Activated CD8-positive, alpha-beta memory T cell treated with anti-CD3 and anti-CD28 coated beads for 36 hours (primary cell): ENCODE measurements at regions not wholly inside any gene's neighbourhood (a gene's known extent, or its start where the extent isn't known, plus 50 kb on each side); places are given as distances from the start of the nearest gene placed in this dataset.
"Not testable (repeated sequence)": the region's sequence is repeated elsewhere in the genome, so short reads cannot be mapped to it uniquely, and the experiment has no call there.

ENCODE experiments used
- CTCF ChIA-PET: fragments of 350-600 bp; sonication (Branson Sonifier 250); formaldehyde crosslinking; loops from one replicate; lab custom pipeline; 2021; ENCODE audit warnings: antibody characterized with exemption; lab: Charles Lee
- POLR2A ChIA-PET: fragments of 350-600 bp; sonication (Branson Sonifier 250); formaldehyde crosslinking; loops from one replicate; lab custom pipeline; 2021; ENCODE audit warnings: antibody characterized with exemption; lab: Charles Lee

GRCh38 chr3:106957029-106957428, 420.2 kb upstream of the CCDC54 start:
- CTCF ChIA-PET = no interaction called here

DNA sequence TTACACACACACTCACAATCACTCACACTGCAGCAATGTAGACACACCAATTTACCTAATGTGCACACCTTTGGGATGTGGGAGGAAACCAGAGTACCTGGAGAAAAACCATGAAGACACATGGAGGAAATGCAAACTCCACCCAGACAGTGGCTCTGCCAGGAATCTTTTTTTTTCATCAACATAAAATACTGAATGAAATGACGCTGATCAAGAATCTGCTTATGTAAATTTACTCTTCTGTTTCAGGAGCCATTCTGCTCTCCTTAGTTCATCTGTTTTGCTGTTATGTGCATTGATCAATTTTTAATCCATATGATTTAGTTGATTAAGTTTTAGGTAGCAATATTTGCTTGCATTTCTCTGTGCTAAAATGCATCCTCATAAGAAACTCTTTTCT, 414.2 kb upstream of the CCDC54 start:
- ChIA-PET POLR2A (no interaction called here), CTCF (no interaction called here)

More at GRCh38 chr3:106957029-106957428, 420.2 kb upstream of the CCDC54 start:
- POLR2A ChIA-PET = no interaction called here

- ChIA-PET CTCF (no interaction called here), POLR2A (no interaction called here)
Observed at GRCh38 chr3:106963442-106963841, 413.8 kb upstream of the CCDC54 start.

GRCh38 chr3:106965307-106965706, 411.9 kb upstream of the CCDC54 start:
- ChIA-PET CTCF (no interaction called here), POLR2A (no interaction called here)

- CTCF ChIA-PET = no interaction called here
- POLR2A ChIA-PET = no interaction called here
Observed at GRCh38 chr3:106969596-106969995, 407.6 kb upstream of the CCDC54 start.

DNA sequence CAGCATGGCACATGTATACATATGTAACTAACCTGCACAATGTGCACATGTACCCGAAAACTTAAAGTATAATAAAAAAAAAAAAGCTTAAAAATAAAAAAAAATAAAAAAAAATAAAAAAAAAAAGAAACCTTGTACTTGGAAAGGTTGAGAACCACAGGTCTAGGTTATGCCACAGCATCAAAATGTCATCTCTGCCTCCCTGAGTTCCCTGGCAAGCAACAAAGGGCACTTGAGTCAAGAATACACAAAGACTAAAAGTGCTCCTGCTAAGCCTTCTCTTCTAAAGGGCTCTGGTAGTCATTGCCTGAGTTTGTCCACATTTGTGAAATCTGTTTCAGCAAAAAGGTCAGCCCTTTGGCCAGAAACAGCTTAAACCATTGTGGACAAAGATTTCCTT, 395.8 kb upstream of the CCDC54 start:
- POLR2A ChIA-PET = no interaction called here
- CTCF ChIA-PET = no interaction called here

- CTCF ChIA-PET = no interaction called here
- POLR2A ChIA-PET = no interaction called here
Observed at GRCh38 chr3:106985721-106986120, 391.5 kb upstream of the CCDC54 start.

DNA sequence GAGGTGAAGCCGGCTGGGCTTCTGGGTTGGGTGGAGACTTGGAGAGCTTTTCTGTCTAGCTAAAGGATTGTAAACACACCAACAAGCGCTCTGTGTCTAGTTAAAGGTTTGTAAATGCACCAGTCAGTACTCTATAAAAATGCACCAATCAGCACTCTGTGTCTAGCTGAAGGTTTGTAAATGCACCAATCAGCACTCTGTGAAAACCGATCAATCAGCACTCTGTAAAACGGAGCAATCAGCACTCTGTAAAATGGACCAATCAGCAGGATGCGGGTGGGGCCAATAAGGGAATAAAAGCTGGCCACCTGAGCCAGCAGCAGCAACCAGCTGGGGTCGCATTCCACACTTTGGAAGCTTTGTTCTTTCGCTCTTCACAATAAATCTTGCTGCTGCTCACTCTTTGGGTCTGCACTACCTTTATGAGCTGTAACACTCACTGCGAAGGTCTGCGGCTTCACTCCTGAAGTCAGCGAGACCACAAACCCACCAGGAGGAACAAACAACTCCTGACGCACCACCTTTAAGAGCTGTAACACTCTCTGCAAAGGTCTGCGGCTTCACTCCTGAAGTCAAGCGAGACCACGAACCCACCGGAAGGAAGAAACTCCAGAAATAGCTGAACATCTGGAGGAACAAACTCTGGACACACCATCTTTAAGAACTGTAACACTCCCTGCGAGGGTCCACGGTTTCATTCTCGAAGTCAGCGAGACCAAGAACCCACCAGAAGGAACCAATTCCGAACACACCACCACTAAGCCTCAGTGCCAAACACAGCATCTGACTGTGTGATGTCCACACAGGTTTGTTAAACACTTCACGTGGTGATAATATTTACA, 378.2 kb upstream of the CCDC54 start:
- CTCF ChIA-PET, POLR2A ChIA-PET: not testable (repeated sequence)

GRCh38 chr3:107001635-107002034, 375.6 kb upstream of the CCDC54 start:
- ChIA-PET CTCF (no interaction called here), POLR2A (no interaction called here)

GRCh38 chr3:107005352-107005751, 371.9 kb upstream of the CCDC54 start:
- CTCF ChIA-PET, POLR2A ChIA-PET: not testable (repeated sequence)

DNA sequence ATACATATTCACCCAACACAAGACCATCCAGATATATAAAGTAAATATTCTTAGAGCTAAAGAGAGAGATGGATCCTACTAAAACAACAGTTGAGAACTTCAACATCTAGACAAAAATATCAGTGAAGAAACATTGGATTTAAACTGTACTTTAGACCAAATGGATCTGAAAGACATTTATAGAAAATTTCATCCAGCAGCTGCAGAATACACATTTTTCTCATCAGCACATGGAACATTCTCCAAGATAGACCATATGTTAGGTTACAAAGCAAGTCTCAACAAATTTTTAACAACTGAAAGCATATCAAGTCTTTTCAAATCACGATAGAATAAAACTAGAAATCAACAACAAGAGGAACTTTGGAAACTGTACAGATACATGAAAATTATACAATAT, 369.0 kb upstream of the CCDC54 start:
- POLR2A ChIA-PET = no interaction called here
- CTCF ChIA-PET = interaction anchor here (0.7 kb wide), 1 partner anchor 1414 kb away, joined by 3 read pairs; no protein-coding TSS in a partner anchor

- POLR2A ChIA-PET = no interaction called here
- CTCF ChIA-PET = no interaction called here
Observed at GRCh38 chr3:107013641-107014040, 363.6 kb upstream of the CCDC54 start.

GRCh38 chr3:107024551-107025026, 352.6 kb upstream of the CCDC54 start:
- ChIA-PET POLR2A (no interaction called here), CTCF (no interaction called here)

DNA sequence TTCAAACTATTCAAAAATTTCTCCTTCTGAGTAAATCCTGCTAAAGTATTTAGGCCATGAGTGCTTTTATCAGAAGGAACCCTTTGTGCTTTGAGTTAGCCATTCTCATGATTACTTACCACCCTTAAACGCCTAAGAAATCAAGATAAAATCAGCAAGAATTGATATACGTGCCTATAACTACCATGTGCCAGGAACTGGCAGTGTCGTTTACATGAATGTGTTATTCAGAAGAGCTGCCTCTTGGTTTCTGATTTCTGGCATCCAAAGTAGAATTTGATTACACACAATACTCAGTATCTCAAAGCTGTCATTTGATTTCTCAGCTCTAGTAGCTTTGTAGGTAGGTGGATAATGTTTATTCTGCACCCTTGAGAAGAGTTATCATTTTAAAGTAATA, 351.3 kb upstream of the CCDC54 start:
- CTCF ChIA-PET = no interaction called here
- POLR2A ChIA-PET = no interaction called here

DNA sequence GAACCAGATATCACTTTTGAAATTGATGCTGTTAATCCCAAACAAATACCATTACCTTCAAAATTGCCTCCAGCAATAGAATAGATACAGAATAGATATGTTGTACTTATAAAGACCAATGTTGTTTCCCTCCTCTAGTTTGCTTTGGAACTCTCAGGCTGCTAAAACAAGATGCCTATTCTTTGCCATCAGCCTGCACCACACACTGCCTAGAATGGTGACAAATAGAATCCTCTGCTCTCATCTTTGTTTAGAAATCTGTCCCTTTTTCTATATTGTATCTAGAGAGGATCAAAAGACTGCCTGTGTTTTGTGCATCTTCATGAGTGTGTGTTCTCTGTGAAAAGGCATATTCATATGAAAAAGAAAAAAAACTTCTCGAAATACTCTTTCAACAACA, 349.2 kb upstream of the CCDC54 start:
- POLR2A ChIA-PET = no interaction called here
- CTCF ChIA-PET = no interaction called here

DNA sequence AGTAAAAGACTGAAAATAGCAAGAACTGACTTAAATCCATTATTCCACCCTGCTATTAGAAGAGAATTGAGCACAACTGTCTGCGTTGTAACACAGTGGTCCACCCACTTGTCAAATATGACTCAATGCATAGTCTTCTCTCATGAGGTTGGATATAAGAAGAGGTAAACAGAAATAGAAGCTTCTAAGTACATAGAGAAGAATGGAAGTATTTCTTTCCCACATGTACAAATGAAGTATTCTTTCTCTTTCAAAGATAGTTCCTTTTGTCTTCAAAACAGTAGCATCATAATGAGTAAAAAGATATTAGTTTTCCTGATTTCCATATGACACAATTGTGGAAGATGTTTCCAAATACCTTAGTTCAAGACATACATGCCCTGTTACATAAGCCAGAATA, 348.6 kb upstream of the CCDC54 start:
- ChIA-PET CTCF (no interaction called here), POLR2A (no interaction called here)

- CTCF ChIA-PET = no interaction called here
- POLR2A ChIA-PET = no interaction called here
Observed at GRCh38 chr3:107032111-107032510, 345.1 kb upstream of the CCDC54 start.

DNA sequence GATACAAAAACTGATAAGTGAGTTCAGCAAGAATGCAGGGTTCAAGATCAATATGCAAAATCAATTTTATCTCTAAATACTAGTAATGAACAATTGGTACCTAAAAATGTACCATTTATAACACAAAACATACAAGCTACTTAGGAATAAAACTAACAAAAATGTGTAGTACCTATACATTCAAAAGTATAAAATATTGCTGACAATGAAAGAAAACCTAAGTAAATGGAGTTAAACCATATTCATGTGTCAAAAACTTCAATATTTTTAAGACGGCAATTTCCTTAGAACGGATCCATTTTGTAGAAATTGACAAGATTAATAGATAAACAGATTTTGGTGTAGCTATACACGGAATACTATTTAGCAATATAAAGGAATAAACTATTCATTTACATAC, 343.1 kb upstream of the CCDC54 start:
- CTCF ChIA-PET = no interaction called here

DNA sequence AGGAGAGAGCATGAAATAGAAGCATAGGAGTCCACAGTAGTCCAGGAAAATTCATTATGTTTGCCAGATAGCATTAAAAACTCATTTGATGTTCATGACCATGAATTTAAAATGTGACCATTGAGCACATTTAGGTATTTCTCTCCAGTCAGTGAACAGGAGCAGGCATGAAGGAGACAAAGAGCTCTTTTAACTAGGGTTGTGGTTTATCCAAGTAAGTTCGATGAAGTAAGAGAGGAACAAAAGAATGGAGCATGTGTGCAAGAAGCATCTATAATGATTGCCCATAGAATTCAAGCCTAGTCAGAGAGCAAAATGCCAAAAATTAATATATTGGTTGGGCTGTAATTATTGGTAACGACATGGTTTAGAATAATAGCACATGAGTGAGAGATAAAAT, 342.1 kb upstream of the CCDC54 start:
- ChIA-PET POLR2A (no interaction called here), CTCF (no interaction called here)

More for the DNA sequence above, 343.1 kb upstream of the CCDC54 start:
- POLR2A ChIA-PET = no interaction called here

DNA sequence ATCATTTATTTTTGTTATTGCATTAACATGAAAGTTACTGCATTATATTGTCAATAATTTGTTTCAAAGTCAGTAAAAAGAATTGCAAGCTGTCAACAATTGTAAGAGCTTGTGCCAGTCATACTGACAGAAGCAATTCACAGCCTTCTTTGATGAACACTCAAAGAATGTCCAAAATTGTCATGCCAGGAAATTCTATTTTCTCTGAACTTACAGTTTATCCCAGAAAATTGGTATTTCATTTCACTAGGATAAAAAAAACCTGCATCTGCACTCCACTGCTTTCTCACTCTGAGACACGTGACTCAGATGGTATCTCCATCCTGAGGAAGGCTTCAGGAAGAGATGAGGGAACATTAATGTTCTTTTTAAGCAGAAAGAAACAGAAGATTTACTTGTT, 332.6 kb upstream of the CCDC54 start:
- POLR2A ChIA-PET = no interaction called here
- CTCF ChIA-PET = no interaction called here

DNA sequence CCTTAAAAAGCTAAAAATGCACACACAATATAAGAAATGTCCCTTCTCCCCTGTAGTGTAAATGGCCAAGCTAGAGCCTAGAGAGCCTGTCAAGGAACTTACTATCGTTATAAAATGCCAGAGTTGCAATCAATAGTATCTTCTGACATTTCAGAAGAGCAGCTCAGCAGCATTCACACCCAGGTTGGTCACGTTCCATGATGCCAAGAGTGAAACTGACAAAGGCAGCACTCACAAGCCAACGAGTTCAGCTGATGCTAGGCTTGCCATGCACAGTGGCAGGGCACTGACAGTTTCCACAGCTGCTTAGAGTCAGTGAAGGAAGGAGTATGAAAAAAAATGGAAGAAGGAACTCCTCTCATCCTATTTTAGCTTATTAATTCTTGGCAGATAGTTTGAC, 331.4 kb upstream of the CCDC54 start:
- ChIA-PET CTCF (no interaction called here), POLR2A (no interaction called here)
